Tibial nerve (tissue), 4 donors: ENCODE measurements at regions not wholly inside any gene's neighbourhood (a gene's known extent, or its start where the extent isn't known, plus 50 kb on each side); places are given as distances from the start of the nearest gene placed in this dataset.

ENCODE experiments used
- DNase-seq, 2 donors: peaks; one replicate each; pipeline ENCODE4 v3.0.0-alpha.2; 2019; ENCODE audit warnings: low spot score in 2 of 2
- H3K27ac ChIP-seq, 4 donors: fragments of 200-600 bp; sonication (generic) in 3 of 4; one replicate each; pipeline ENCODE4 v1.5.1; 2017 to 2019; ENCODE audit warnings: mild to moderate bottlenecking in 1 of 4
- H3K27me3 ChIP-seq, 2 donors: fragments of 200-600 bp; sonication (generic) in 1 of 2; one replicate each; pipeline versions ENCODE4 v1.5.1 to v1.6.0; 2017 to 2019
- H3K36me3 ChIP-seq, 3 donors: fragments of 200-600 bp; sonication (generic); one replicate each; pipeline ENCODE4 v1.5.1; 2018 to 2019
- H3K4me1 ChIP-seq, 4 donors: fragments of 200-600 bp; sonication (generic) in 3 of 4; one replicate each; pipeline ENCODE4 v1.5.1; 2017 to 2019
- H3K4me3 ChIP-seq, 4 donors: fragments of 200-600 bp; sonication (generic) in 3 of 4; one replicate each; pipeline ENCODE4 v1.5.1; 2017 to 2019; ENCODE audit warnings: mild to moderate bottlenecking in 1 of 4, moderate library complexity in 1 of 4
- H3K9me3 ChIP-seq, 4 donors: fragments of 200-600 bp; sonication (generic) in 3 of 4; one replicate each; pipeline ENCODE4 v1.5.1; 2017 to 2019
- CTCF ChIP-seq, 5 experiments: fragments of 200-600 bp in 3 of 5; fragments of 450-650 bp in 2 of 5; sonication (generic) in 3 of 5; IDR thresholded peaks; one replicate each; pipeline ENCODE4 v1.5.1; 2016 to 2019; ENCODE audit warnings: antibody characterized with exemption in 5 of 5, mild to moderate bottlenecking in 3 of 5, moderate library complexity in 2 of 5
- EP300 ChIP-seq, 2 donors: sonication (generic); formaldehyde crosslinking; IDR thresholded peaks; one replicate each; pipeline ENCODE4 v1.6.1; 2017; ENCODE audit warnings: antibody characterized with exemption in 2 of 2, mild to moderate bottlenecking in 1 of 2
- POLR2A ChIP-seq, 2 donors: fragments of 450-650 bp; IDR thresholded peaks; one replicate each; pipeline ENCODE4 v1.6.1; 2017; ENCODE audit warnings: antibody characterized with exemption in 2 of 2, mild to moderate bottlenecking in 2 of 2, moderate library complexity in 2 of 2
- WGBS, 2 donors: methylation state at CpG; one replicate each; pipeline ENCODE4 v1.1.5; 2018; 5-methylcytosine and 5-hydroxymethylcytosine counted together

GRCh38 chr18:78525366-78526111 is 454.1 kb upstream of the SALL3 start:
- Histone ChIP-seq H3K4me3 (no peak overlapping the region), H3K27me3 (no peaks in the 10 kb centered on the region), H3K36me3 (no peaks in the 10 kb centered on the region), H3K27ac (no peak overlapping the region), H3K9me3 (no peaks in the 10 kb centered on the region), H3K4me1 (peaks cover 0 to 24% (median 0%) of the 10 kb centered on the region in 4 donors)
- DNase-seq: no peak
- TF ChIP-seq POLR2A (IDR thresholded peaks at IDR 0.05) (no peak), CTCF (IDR thresholded peaks at IDR 0.05) (no peak), EP300 (IDR thresholded peaks at IDR 0.05) (no peak)
- 61 to 62% methylated on average over 11 of the region's 11 CpGs for WGBS, 2 donors

- TF ChIP-seq CTCF (IDR thresholded peaks at IDR 0.05): no peak
- TF ChIP-seq EP300 (IDR thresholded peaks at IDR 0.05): no peak
- no peak for TF ChIP-seq POLR2A (IDR thresholded peaks at IDR 0.05)
- no peak for DNase-seq
- 56 to 57% methylated on average over 10 of the region's 10 CpGs for WGBS, 2 donors
- Histone ChIP-seq H3K4me3 (no peak overlapping the region), H3K27me3 (no peaks in the 10 kb centered on the region), H3K9me3 (no peaks in the 10 kb centered on the region), H3K4me1 (peaks cover 0 to 24% (median 0%) of the 10 kb centered on the region in 4 donors), H3K36me3 (no peaks in the 10 kb centered on the region), H3K27ac (no peak overlapping the region)
Observed at GRCh38 chr18:78526275-78526674, 453.3 kb upstream of the SALL3 start.

- H3K27me3 ChIP-seq: no peaks in the 10 kb centered on the region
- peaks cover 0 to 24% (median 0%) of the 10 kb centered on the region in 4 donors for H3K4me1 ChIP-seq
- TF ChIP-seq CTCF (IDR thresholded peaks at IDR 0.05) (no peak), EP300 (IDR thresholded peaks at IDR 0.05) (no peak), POLR2A (IDR thresholded peaks at IDR 0.05) (no peak)
- WGBS, 2 donors: 61 to 64% methylated on average over 19 of the region's 19 CpGs
- H3K4me3 ChIP-seq: no peak overlapping the region
- no peaks in the 10 kb centered on the region for H3K9me3 ChIP-seq
- DNase-seq: no peak
- H3K36me3 ChIP-seq: no peaks in the 10 kb centered on the region
- H3K27ac ChIP-seq: no peak overlapping the region
Observed at GRCh38 chr18:78526923-78527711, 452.5 kb upstream of the SALL3 start.

- no peak overlapping the region for H3K4me3 ChIP-seq
- no peaks in the 10 kb centered on the region for H3K9me3 ChIP-seq
- H3K27ac ChIP-seq: no peak overlapping the region
- no peaks in the 10 kb centered on the region for H3K27me3 ChIP-seq
- no peaks in the 10 kb centered on the region for H3K36me3 ChIP-seq
- peaks cover 0 to 24% (median 0%) of the 10 kb centered on the region in 4 donors for H3K4me1 ChIP-seq
- DNase-seq: no peak
- TF ChIP-seq CTCF (IDR thresholded peaks at IDR 0.05) (no peak), POLR2A (IDR thresholded peaks at IDR 0.05) (no peak), EP300 (IDR thresholded peaks at IDR 0.05) (no peak)
- WGBS, 2 donors: 88 to 95% methylated on average over 11 of the region's 11 CpGs
Observed at GRCh38 chr18:78527984-78528383, 451.6 kb upstream of the SALL3 start.
